ENCODE measurements at regions not wholly inside any gene's neighbourhood (a gene's known extent, or its start where the extent isn't known, plus 50 kb on each side); places are given as distances from the start of the nearest gene placed in this dataset.

DNA sequence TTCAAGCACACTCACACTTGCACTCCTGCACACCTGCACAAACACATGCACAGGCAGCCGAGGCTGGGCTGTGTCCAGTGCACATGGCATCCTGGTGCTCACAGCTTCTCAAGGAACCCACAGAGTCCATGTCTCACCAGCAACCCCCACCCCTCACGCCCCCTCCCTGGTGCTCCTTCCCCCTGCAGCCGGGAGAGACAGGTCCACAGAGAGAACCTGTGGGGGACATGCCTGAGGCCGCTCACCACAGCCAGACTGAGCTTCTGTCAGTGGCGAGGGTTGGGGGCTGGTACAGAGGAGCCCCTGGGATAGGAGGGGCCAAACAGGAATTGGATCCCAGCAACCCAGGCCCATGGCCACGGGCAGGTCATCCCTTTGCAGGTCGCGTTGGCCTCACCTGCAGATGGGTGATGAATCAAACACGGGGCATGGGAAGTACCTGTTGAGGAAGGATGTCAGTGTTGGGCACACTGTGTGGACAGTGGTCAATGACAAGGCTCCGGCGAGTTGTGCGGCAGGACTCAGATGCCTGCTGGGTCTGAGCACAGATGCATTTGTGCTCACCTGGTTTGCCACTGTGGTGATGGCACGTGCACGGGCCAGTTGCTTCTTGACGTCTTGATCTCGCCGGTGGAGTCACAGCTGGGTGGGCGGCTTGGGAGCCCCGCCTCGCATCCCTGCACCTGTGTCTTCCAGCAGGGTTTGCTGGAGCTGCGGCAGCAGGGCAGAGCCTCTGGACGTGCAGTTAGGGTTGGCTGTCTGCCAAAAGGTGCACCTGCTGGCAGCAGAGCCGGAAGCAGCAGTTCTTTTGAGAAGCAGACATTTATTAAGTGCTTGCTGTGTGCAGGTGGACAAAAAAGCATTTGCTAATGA lies 113.0 kb downstream of the ERMARD start:
- H3K4me1 Mint-ChIP-seq, result peaks cover 6 to 20% of the 10 kb centered on the region in 2 donors
- H3K9me3 Mint-ChIP-seq, result no peaks in the 10 kb centered on the region
- H3K4me1 ChIP-seq (ENCODE audit: control insufficient read depth, insufficient read depth, low read length), result peaks cover 32% of the 10 kb centered on the region
- no peaks in the 10 kb centered on the region for H3K9me3 ChIP-seq (ENCODE audit: control insufficient read depth, insufficient read depth, low read length)
- ATAC-seq (no peak), DNase-seq (peak in 1 of 2 donors; percentile 18)
- no peaks in the 10 kb centered on the region for H3K36me3 Mint-ChIP-seq
- no peak overlapping the region for H3K27ac ChIP-seq (ENCODE audit: low read length)
- H3K27ac Mint-ChIP-seq, result no peak overlapping the region
- H3K27me3 ChIP-seq (ENCODE audit: control insufficient read depth, insufficient read depth, low read length), result no peaks in the 10 kb centered on the region
- no peak overlapping the region for H3K4me3 Mint-ChIP-seq
- peaks cover 0 to 10% of the 10 kb centered on the region in 2 donors for H3K27me3 Mint-ChIP-seq (ENCODE audit: low read depth in 2 of 2)
- intact Hi-C loops (cut with micrococcal nuclease), result no loop called here
- TF ChIP-seq, protein P1, sequence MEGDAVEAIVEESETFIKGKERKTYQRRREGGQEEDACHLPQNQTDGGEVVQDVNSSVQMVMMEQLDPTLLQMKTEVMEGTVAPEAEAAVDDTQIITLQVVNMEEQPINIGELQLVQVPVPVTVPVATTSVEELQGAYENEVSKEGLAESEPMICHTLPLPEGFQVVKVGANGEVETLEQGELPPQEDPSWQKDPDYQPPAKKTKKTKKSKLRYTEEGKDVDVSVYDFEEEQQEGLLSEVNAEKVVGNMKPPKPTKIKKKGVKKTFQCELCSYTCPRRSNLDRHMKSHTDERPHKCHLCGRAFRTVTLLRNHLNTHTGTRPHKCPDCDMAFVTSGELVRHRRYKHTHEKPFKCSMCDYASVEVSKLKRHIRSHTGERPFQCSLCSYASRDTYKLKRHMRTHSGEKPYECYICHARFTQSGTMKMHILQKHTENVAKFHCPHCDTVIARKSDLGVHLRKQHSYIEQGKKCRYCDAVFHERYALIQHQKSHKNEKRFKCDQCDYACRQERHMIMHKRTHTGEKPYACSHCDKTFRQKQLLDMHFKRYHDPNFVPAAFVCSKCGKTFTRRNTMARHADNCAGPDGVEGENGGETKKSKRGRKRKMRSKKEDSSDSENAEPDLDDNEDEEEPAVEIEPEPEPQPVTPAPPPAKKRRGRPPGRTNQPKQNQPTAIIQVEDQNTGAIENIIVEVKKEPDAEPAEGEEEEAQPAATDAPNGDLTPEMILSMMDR (IDR thresholded peaks at IDR 0.05), result no peak
- H3K36me3 ChIP-seq (ENCODE audit: control insufficient read depth, insufficient read depth, low read length), result no peaks in the 10 kb centered on the region
- H3K4me3 ChIP-seq (ENCODE audit: low read length), result no peak overlapping the region
- WGBS (ENCODE audit: insufficient coverage), result 79% methylated on average over 23 of the region's 23 CpGs

DNA sequence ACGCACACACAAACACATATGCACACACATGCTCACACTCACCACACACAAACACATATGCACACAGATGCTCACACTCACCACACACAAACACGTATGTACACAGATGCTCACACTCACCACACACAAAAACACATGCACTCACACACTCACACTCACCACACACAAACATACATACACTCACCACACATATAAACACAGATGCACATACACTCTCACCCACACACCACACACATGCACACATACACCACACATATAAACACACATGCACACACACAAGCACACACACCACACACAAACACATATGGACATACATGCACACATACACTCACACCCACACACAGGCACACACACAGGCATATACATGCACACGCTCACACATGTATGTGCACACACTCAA lies 112.3 kb downstream of the ERMARD start:
- H3K27me3 Mint-ChIP-seq (ENCODE audit: low read depth in 2 of 2), result peaks cover 0 to 10% of the 10 kb centered on the region in 2 donors
- 94% methylated on average over 3 of the region's 3 CpGs for WGBS (ENCODE audit: insufficient coverage)
- H3K27ac Mint-ChIP-seq, result no peak overlapping the region
- Histone ChIP-seq H3K27ac (ENCODE audit: low read length) (no peak overlapping the region), H3K27me3 (ENCODE audit: control insufficient read depth, insufficient read depth, low read length) (no peaks in the 10 kb centered on the region), H3K4me3 (ENCODE audit: low read length) (no peak overlapping the region), H3K9me3 (ENCODE audit: control insufficient read depth, insufficient read depth, low read length) (no peaks in the 10 kb centered on the region), H3K36me3 (ENCODE audit: control insufficient read depth, insufficient read depth, low read length) (no peaks in the 10 kb centered on the region), H3K4me1 (ENCODE audit: control insufficient read depth, insufficient read depth, low read length) (peaks cover 26% of the 10 kb centered on the region)
- peaks cover 6 to 20% of the 10 kb centered on the region in 2 donors for H3K4me1 Mint-ChIP-seq
- intact Hi-C loops (cut with micrococcal nuclease), result no loop called here
- no peak for ATAC-seq
- no peaks in the 10 kb centered on the region for H3K36me3 Mint-ChIP-seq
- no peak overlapping the region for H3K4me3 Mint-ChIP-seq
- H3K9me3 Mint-ChIP-seq, result no peaks in the 10 kb centered on the region
- TF ChIP-seq, protein P1 (IDR thresholded peaks at IDR 0.05), result no peak
- no peak for DNase-seq

DNA sequence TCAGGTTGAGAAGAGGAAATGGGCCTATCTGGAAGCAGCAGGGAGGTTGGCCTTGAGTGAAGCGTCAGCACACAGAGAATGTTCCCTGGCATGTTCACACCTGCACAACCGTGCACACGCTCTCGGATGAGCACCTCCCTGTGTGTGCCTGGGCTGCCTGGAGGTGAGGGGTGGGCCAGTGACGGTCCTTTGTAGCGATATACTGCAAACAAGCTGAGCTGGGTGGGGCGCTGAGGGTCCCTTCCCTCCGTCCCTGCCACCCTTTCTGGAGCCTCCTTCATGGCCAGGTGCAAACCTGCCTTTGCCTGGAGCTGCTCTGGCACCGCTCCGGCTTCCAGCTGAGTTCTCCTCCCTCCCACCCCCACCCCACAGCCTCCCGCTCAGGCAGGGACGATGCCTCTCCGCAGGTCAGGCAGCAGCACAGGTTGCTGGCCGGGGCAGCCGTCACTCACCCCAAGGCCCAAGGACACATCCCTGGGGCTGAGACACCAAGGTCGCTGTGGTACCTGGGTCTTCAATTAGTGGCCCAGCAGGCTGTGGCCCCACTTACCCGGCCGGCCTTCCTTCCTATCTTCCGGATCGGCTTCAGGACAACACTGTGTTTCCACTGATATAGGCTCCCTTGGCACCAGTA lies 111.6 kb downstream of the ERMARD start:
- Histone ChIP-seq H3K4me1 (ENCODE audit: control insufficient read depth, insufficient read depth, low read length) (peaks cover 19% of the 10 kb centered on the region), H3K27ac (ENCODE audit: low read length) (no peak overlapping the region), H3K9me3 (ENCODE audit: control insufficient read depth, insufficient read depth, low read length) (peaks cover 3% of the 10 kb centered on the region), H3K36me3 (ENCODE audit: control insufficient read depth, insufficient read depth, low read length) (no peaks in the 10 kb centered on the region), H3K4me3 (ENCODE audit: low read length) (no peak overlapping the region), H3K27me3 (ENCODE audit: control insufficient read depth, insufficient read depth, low read length) (no peaks in the 10 kb centered on the region)
- no peaks in the 10 kb centered on the region for H3K9me3 Mint-ChIP-seq
- peaks cover 0 to 10% of the 10 kb centered on the region in 2 donors for H3K27me3 Mint-ChIP-seq (ENCODE audit: low read depth in 2 of 2)
- intact Hi-C loops (cut with micrococcal nuclease), result no loop called here
- WGBS (ENCODE audit: insufficient coverage), result 95% methylated on average over 20 of the region's 20 CpGs
- TF ChIP-seq, protein P1 (IDR thresholded peaks at IDR 0.05), result no peak
- no peak overlapping the region for H3K27ac Mint-ChIP-seq
- no peaks in the 10 kb centered on the region for H3K36me3 Mint-ChIP-seq
- DNase-seq (no peak), ATAC-seq (no peak)
- H3K4me3 Mint-ChIP-seq, result no peak overlapping the region
- H3K4me1 Mint-ChIP-seq, result peaks cover 6 to 13% of the 10 kb centered on the region in 2 donors

Data from natural killer cell (primary cell).